Left lung (tissue), 4 donors: ENCODE measurements at regions not wholly inside any gene's neighbourhood (a gene's known extent, or its start where the extent isn't known, plus 50 kb on each side); places are given as distances from the start of the nearest gene placed in this dataset.

Experiments
- ATAC-seq: fragments of 200-7000 bp; cut with Tn5 transposase; one replicate; pipeline ENCODE4 v1.9.1; 2020; ENCODE audit warnings: moderate library complexity
- DNase-seq, 4 donors: peaks; one replicate each; pipeline ENCODE4 v3.0.0-alpha.2; 2013 to 2020
- H3K27ac ChIP-seq, 2 donors: fragments of 200-600 bp; sonication (generic) in 1 of 2; one replicate each; pipeline versions ENCODE4 v1.5.0 to v1.8.0; 2020 to 2021
- H3K27me3 ChIP-seq, 2 donors: fragments of 200-600 bp; sonication (generic) in 1 of 2; one replicate each; pipeline versions ENCODE4 v1.5.0 to v1.8.0; 2020 to 2021
- H3K36me3 ChIP-seq, 2 donors: fragments of 200-600 bp; sonication (generic) in 1 of 2; one replicate each; pipeline versions ENCODE4 v1.5.0 to v1.8.0; 2020 to 2021
- H3K4me1 ChIP-seq, 2 donors: fragments of 200-600 bp; one replicate each; pipeline ENCODE4 v1.8.0; 2021
- H3K4me3 ChIP-seq, 2 donors: fragments of 200-600 bp; sonication (generic) in 1 of 2; one replicate each; pipeline versions ENCODE4 v1.5.0 to v1.8.0; 2020 to 2021; ENCODE audit warnings: mild to moderate bottlenecking in 1 of 2
- H3K9me3 ChIP-seq, 2 donors: fragments of 200-600 bp; sonication (generic) in 1 of 2; one replicate each; pipeline versions ENCODE4 v1.5.0 to v1.8.0; 2020 to 2021
- intact Hi-C, 2 donors: fragments of 100-400 bp; cut with DNase I; formaldehyde crosslinking; loops; one replicate each; pipeline versions ENCODE4 v1.11.2 to v1.14.2; 2022
- TF ChIP-seq, protein P1 (sequence below), 2 donors: fragments of 200-600 bp; sonication (generic) in 1 of 2; IDR thresholded peaks; one replicate each; pipeline versions ENCODE4 v1.5.0 to v1.8.0; 2021; ENCODE audit warnings: antibody characterized with exemption in 2 of 2
- donor health status: DM: no; HTN: yes; CAD: no.
- donor health status: DM: no; HTN: no; CAD: no.

- TF ChIP-seq, protein P1, sequence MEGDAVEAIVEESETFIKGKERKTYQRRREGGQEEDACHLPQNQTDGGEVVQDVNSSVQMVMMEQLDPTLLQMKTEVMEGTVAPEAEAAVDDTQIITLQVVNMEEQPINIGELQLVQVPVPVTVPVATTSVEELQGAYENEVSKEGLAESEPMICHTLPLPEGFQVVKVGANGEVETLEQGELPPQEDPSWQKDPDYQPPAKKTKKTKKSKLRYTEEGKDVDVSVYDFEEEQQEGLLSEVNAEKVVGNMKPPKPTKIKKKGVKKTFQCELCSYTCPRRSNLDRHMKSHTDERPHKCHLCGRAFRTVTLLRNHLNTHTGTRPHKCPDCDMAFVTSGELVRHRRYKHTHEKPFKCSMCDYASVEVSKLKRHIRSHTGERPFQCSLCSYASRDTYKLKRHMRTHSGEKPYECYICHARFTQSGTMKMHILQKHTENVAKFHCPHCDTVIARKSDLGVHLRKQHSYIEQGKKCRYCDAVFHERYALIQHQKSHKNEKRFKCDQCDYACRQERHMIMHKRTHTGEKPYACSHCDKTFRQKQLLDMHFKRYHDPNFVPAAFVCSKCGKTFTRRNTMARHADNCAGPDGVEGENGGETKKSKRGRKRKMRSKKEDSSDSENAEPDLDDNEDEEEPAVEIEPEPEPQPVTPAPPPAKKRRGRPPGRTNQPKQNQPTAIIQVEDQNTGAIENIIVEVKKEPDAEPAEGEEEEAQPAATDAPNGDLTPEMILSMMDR (IDR thresholded peaks at IDR 0.05) = no peak
- no peak for DNase-seq
- peaks cover 22 to 37% of the 10 kb centered on the region in 2 donors for H3K4me1 ChIP-seq
- intact Hi-C loops = no loop called here
- peaks cover 0 to 4% of the 10 kb centered on the region in 2 donors for H3K36me3 ChIP-seq
- no peaks in the 10 kb centered on the region for H3K9me3 ChIP-seq
- no peak overlapping the region for H3K4me3 ChIP-seq
- H3K27me3 ChIP-seq = no peaks in the 10 kb centered on the region
- H3K27ac ChIP-seq = peak overlapping the region in 1 of 2 donors; percentile 1
- ATAC-seq = no peak
Measured at GRCh38 chr20:19812696-19813095, 54.6 kb downstream of the RIN2 start.

GRCh38 chr20:19813846-19814640 is 56.0 kb downstream of the RIN2 start:
- DNase-seq (no peak), ATAC-seq (no peak)
- peak overlapping the region in 1 of 2 donors; percentile 48 for H3K27ac ChIP-seq
- no peak overlapping the region for H3K4me3 ChIP-seq
- H3K4me1 ChIP-seq = peaks cover 22 to 38% of the 10 kb centered on the region in 2 donors
- intact Hi-C loops = no loop called here
- no peaks in the 10 kb centered on the region for H3K27me3 ChIP-seq
- H3K36me3 ChIP-seq = peaks cover 0 to 3% of the 10 kb centered on the region in 2 donors
- TF ChIP-seq, protein P1 (IDR thresholded peaks at IDR 0.05) = no peak
- H3K9me3 ChIP-seq = peaks cover 0 to under 1% of the 10 kb centered on the region in 2 donors

GRCh38 chr20:19815553-19815991 is 57.5 kb downstream of the RIN2 start:
- intact Hi-C loops = no loop called here
- Histone ChIP-seq H3K4me1 (peaks cover 22 to 38% of the 10 kb centered on the region in 2 donors), H3K9me3 (peaks cover 0 to 2% of the 10 kb centered on the region in 2 donors), H3K4me3 (no peak overlapping the region), H3K27ac (peak overlapping the region; percentile 8 to 35), H3K36me3 (no peaks in the 10 kb centered on the region), H3K27me3 (no peaks in the 10 kb centered on the region)
- TF ChIP-seq, protein P1 (IDR thresholded peaks at IDR 0.05) = no peak
- DNase-seq = no peak
- peak; percentile 83 for ATAC-seq

DNA sequence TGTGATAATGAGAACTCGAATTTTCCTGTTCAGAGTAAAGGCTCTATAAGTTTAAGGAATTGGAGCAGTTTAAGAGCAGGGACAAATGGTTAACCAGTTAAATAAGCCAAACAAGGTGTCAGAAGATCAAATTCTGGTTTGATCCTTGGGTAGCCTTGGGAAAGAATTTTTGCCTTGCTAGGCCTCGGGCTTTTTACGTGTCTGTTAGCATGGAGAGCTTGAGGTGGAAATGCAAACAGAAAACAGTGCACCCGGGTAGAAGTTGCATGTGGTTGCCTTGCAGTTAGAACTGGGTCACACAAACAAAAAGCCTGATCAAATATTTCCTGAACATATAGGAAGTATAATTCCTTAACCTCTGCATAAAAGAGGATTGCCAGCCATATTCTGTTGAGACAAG is 58.3 kb downstream of the RIN2 start:
- ATAC-seq (no peak), DNase-seq (no peak)
- peak overlapping the region in 1 of 2 donors; percentile 35 for H3K27ac ChIP-seq
- H3K36me3 ChIP-seq = no peaks in the 10 kb centered on the region
- intact Hi-C loops = no loop called here
- no peaks in the 10 kb centered on the region for H3K27me3 ChIP-seq
- H3K9me3 ChIP-seq = peaks cover 0 to 2% of the 10 kb centered on the region in 2 donors
- H3K4me3 ChIP-seq = no peak overlapping the region
- H3K4me1 ChIP-seq = peaks cover 22 to 39% of the 10 kb centered on the region in 2 donors
- TF ChIP-seq, protein P1 (IDR thresholded peaks at IDR 0.05) = no peak

DNA sequence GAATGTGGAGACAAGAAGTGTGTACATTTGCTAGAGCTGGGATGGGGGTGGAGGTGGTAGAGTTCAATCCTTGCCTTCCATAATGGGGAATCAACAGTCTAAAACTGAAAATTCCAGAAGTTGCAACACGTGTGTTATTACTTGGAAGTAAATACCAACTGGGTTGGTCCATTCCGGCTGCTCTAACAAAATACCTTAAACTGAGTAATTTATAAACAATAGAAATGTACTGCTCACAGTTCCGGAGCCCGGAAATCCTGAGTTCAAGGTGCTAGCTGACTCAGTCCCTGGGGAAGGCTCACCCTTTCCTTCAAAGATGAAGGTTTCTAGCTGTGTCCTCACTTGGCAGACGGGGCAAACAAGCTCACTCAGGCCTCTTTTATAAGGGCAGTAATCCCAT is 59.0 kb downstream of the RIN2 start:
- H3K27me3 ChIP-seq = no peaks in the 10 kb centered on the region
- no peak for ATAC-seq
- no peak overlapping the region for H3K4me3 ChIP-seq
- H3K9me3 ChIP-seq = peaks cover 0 to 2% of the 10 kb centered on the region in 2 donors
- H3K27ac ChIP-seq = peak overlapping the region in 1 of 2 donors; percentile 35
- H3K4me1 ChIP-seq = peaks cover 22 to 45% of the 10 kb centered on the region in 2 donors
- H3K36me3 ChIP-seq = no peaks in the 10 kb centered on the region
- intact Hi-C loops = no loop called here
- no peak for DNase-seq
- TF ChIP-seq, protein P1 (IDR thresholded peaks at IDR 0.05) = no peak
